Heart right ventricle (tissue), 16 donors: ENCODE measurements at regions not wholly inside any gene's neighbourhood (a gene's known extent, or its start where the extent isn't known, plus 50 kb on each side); places are given as distances from the start of the nearest gene placed in this dataset.

Experiments used
- ATAC-seq, 8 donors: fragments of 200-7000 bp; cut with Tn5 transposase; one replicate each; pipeline ENCODE4 v1.9.1; 2020; ENCODE audit warnings: mild to moderate bottlenecking in 8 of 8, moderate library complexity in 8 of 8, moderate number of reproducible peaks in 1 of 8
- DNase-seq, 2 donors: peaks; one replicate each; pipeline ENCODE4 v3.0.0-alpha.2; 2020
- H3K27ac ChIP-seq, 10 donors: fragments of 200-600 bp; sonication (generic) in 2 of 10; one replicate each; pipeline versions ENCODE4 v1.5.0 to v1.8.0; 2020 to 2022; ENCODE audit warnings: mild to moderate bottlenecking in 3 of 10
- H3K27me3 ChIP-seq, 7 donors: fragments of 200-600 bp; one replicate each; pipeline ENCODE4 v1.8.0; 2021 to 2022; ENCODE audit warnings: mild to moderate bottlenecking in 2 of 7
- H3K36me3 ChIP-seq, 9 donors: fragments of 200-600 bp; sonication (generic) in 1 of 9; one replicate each; pipeline versions ENCODE4 v1.5.0 to v1.8.0; 2020 to 2022; ENCODE audit warnings: mild to moderate bottlenecking in 2 of 9
- H3K4me1 ChIP-seq, 9 donors: fragments of 200-600 bp; sonication (generic) in 1 of 9; one replicate each; pipeline versions ENCODE4 v1.5.0 to v1.8.0; 2020 to 2022; ENCODE audit warnings: mild to moderate bottlenecking in 4 of 9
- H3K4me3 ChIP-seq, 10 donors: fragments of 200-600 bp; sonication (generic) in 2 of 10; one replicate each; pipeline versions ENCODE4 v1.5.0 to v1.8.0; 2020 to 2022; ENCODE audit warnings: mild to moderate bottlenecking in 7 of 10, moderate library complexity in 2 of 10
- H3K9me3 ChIP-seq, 11 donors: fragments of 200-600 bp in 10 of 11; sonication (generic) in 2 of 11; one replicate each; pipeline versions ENCODE4 v1.5.0 to v1.8.0; 2013 to 2022; ENCODE audit warnings: mild to moderate bottlenecking in 2 of 11, control low read depth in 1 of 11, moderate library complexity in 1 of 11
- WGBS, 2 donors: extraction: QIAGEN DNeasy Blood & Tissue Kit; methylation state at CpG; one replicate each; pipeline ENCODE4 v1.1.7; 2013; ENCODE audit warnings: inconsistent platforms in 1 of 2; 5-methylcytosine and 5-hydroxymethylcytosine counted together
- intact Hi-C, 10 donors: fragments of 100-400 bp; cut with DNase I; formaldehyde crosslinking; loops; one replicate each; pipeline versions ENCODE4 v1.11.1 to v1.14.2; 2022
- TF ChIP-seq, protein P1 (sequence below), 9 donors: fragments of 200-600 bp; sonication (generic) in 2 of 9; IDR thresholded peaks; one replicate each; pipeline versions ENCODE4 v1.5.0 to v1.8.0; 2021 to 2022; ENCODE audit warnings: antibody characterized with exemption in 9 of 9, mild to moderate bottlenecking in 5 of 9, moderate library complexity in 1 of 9
- donor health status: Arrhythmogenic right ventricular cardiomyopathy.
- donor health status: ischemic (EF 13 %, LVEDD 7.1; RV severe dilation, severe dysfunction).
- donor health status: healthy with polysubstance abuse.
- donor health status: DM: no; HTN: yes; CAD: no.
- donor health status: DM: no; HTN: no; CAD: no.
- donor health status: ischemic (EF 25% LVEDD 6.9; RV normal size, moderate dysfunction).
- donor health status: ischemic (EF 25% LVEDD 5.7; RV mildly dilated, moderate dysfunction).
- donor health status: healthy.
- donor health status: DM: yes; HTN: yes; CAD: no.
- donor health status: Ischemic cardiomyopathy.
- donor health status: ischemic (EF 35%, LVEDD 5.7; RV mildly dilated, moderate dysfunction).
- donor health status: nonischemic (EF 11% LVEDD 7.7; RV severe dilation, severe dysfunction).
- donor health status: DM: yes; HTN: yes; CAD: no.
- donor health status: PGD.
- donor health status: ischemic (EF 29% LVEDD 5.4; RV normal size, mild dysfunction).
- donor health status: nonischemic (EF 23%, LVEDD 6.1; RV moderate dilation, normal function).

DNA sequence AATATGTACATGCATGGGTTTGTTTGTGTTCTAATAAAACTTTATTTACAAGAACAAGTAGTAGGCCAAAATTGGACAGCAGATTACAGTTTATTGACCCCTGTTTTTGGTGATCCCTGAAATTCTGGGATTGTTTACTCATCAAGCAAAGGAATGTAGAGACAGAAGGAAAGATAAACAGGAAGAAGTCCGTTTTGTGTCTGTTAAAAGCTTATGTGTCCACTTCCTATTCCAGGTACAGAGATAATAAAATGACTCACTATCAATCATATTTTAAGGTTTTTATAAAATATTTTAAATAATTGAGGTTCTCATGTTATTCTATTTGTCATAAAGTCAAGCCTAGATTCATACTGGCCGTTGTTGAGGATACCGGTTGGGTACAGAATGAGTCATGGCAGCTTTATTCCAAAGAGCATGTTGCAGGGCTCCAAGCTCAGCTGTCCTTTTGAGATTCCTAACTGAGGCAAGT, 214.9 kb upstream of the DAB2 start:
- Histone ChIP-seq H3K27me3 (no peaks in the 10 kb centered on the region), H3K27ac (no peak overlapping the region), H3K9me3 (peaks cover 0 to 2% (median 0%) of the 10 kb centered on the region in 11 donors), H3K4me3 (no peak overlapping the region), H3K4me1 (no peaks in the 10 kb centered on the region), H3K36me3 (no peaks in the 10 kb centered on the region)
- ATAC-seq = no peak
- WGBS, 2 donors = 80 to 81% methylated on average over 3 of the region's 3 CpGs
- TF ChIP-seq, protein P1, sequence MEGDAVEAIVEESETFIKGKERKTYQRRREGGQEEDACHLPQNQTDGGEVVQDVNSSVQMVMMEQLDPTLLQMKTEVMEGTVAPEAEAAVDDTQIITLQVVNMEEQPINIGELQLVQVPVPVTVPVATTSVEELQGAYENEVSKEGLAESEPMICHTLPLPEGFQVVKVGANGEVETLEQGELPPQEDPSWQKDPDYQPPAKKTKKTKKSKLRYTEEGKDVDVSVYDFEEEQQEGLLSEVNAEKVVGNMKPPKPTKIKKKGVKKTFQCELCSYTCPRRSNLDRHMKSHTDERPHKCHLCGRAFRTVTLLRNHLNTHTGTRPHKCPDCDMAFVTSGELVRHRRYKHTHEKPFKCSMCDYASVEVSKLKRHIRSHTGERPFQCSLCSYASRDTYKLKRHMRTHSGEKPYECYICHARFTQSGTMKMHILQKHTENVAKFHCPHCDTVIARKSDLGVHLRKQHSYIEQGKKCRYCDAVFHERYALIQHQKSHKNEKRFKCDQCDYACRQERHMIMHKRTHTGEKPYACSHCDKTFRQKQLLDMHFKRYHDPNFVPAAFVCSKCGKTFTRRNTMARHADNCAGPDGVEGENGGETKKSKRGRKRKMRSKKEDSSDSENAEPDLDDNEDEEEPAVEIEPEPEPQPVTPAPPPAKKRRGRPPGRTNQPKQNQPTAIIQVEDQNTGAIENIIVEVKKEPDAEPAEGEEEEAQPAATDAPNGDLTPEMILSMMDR (IDR thresholded peaks at IDR 0.05) = no peak
- DNase-seq = no peak
- intact Hi-C loops = no loop called here

DNA sequence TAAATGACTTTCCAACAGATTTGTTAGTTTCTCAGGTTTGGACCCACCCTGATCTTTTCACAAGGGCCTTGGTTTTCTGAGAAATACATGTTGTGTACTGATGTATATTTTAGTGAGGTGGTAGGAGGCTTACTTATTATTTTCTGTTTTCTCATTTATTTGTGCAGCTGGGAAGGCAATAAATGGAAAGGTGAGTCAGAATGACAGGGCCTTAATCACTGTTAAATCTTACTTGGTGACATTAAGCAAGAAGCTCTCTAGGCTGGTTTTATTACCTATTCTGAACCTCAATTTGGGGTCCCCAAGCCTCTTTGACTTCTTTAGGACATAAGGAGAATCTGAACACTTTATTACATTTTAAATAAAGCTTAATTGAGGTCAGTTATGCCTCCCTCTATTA, 214.0 kb upstream of the DAB2 start:
- TF ChIP-seq, protein P1 (IDR thresholded peaks at IDR 0.05) = no peak
- no peak overlapping the region for H3K4me3 ChIP-seq
- intact Hi-C loops = no loop called here

DNA sequence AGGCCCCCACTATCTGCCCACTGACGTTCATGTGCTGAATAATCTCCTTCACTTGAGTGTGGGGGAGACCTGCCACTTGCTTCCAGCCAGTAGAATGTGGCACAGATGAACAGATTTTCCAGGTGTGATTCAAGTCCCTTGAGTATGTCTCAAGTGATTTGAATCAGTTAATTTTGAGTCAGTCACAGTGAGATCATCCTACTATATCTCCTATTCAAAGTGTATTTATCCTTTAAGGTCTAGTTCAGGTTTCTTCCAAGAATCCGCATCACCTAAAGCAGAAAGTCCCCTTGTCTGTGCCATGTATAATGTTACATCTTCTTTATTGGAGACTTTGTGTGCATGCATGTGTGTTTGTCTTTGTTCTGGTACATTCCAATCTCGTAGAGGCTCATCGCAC, 208.3 kb upstream of the DAB2 start:
- WGBS, 2 donors = 78 to 79% methylated on average over 4 of the region's 4 CpGs
- DNase-seq = no peak
- no peak for ATAC-seq
- TF ChIP-seq, protein P1 (IDR thresholded peaks at IDR 0.05) = no peak
- H3K9me3 ChIP-seq = no peaks in the 10 kb centered on the region
- H3K27ac ChIP-seq = no peak overlapping the region
- no peaks in the 10 kb centered on the region for H3K36me3 ChIP-seq
- intact Hi-C loops = no loop called here
- H3K27me3 ChIP-seq = peaks cover 0 to 6% (median 0%) of the 10 kb centered on the region in 7 donors
- no peak overlapping the region for H3K4me3 ChIP-seq
- H3K4me1 ChIP-seq = no peaks in the 10 kb centered on the region

More for the DNA sequence above, 214.0 kb upstream of the DAB2 start:
- Histone ChIP-seq H3K9me3 (peaks cover 0 to 2% (median 0%) of the 10 kb centered on the region in 11 donors), H3K27me3 (no peaks in the 10 kb centered on the region), H3K4me1 (no peaks in the 10 kb centered on the region), H3K36me3 (no peaks in the 10 kb centered on the region), H3K27ac (no peak overlapping the region)
- DNase-seq = no peak
- ATAC-seq = no peak

DNA sequence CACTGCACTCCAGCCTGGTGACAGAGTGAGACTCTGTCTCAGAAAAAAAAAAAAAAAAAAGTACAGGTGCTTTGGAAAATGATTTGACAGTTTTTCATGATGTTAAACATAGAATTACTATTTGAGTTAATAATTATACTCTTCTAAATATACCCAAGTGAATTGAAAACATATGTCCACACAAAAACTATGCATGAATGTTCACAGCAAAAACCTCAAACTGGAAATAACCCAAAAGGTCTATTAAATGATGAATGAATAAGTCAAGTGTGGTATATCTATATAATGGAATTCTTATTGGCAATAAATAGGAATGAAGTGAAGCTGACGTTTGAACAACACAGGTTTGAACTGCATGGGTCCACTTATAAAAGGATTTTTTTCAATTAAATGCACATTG, 207.2 kb upstream of the DAB2 start:
- Histone ChIP-seq H3K9me3 (no peaks in the 10 kb centered on the region), H3K36me3 (no peaks in the 10 kb centered on the region), H3K27me3 (peaks cover 0 to 6% (median 0%) of the 10 kb centered on the region in 7 donors), H3K4me1 (no peaks in the 10 kb centered on the region), H3K4me3 (no peak overlapping the region), H3K27ac (no peak overlapping the region)
- intact Hi-C loops = no loop called here
- WGBS, 2 donors = 79 to 80% methylated on average over 1 of the region's 1 CpG
- no peak for ATAC-seq
- DNase-seq = no peak
- TF ChIP-seq, protein P1 (IDR thresholded peaks at IDR 0.05) = no peak
